Testis (tissue), 2 donors: ENCODE measurements at regions not wholly inside any gene's neighbourhood (a gene's known extent, or its start where the extent isn't known, plus 50 kb on each side); places are given as distances from the start of the nearest gene placed in this dataset.

Experiments used
- CTCF ChIP-seq, 3 experiments: fragments of 450-650 bp in 2 of 3; fragments of 200-600 bp in 1 of 3; sonication (generic) in 1 of 3; IDR thresholded peaks; one replicate each; pipeline ENCODE4 v1.5.1; 2016 to 2019; ENCODE audit warnings: antibody characterized with exemption in 3 of 3, mild to moderate bottlenecking in 2 of 3, moderate library complexity in 1 of 3
- POLR2A ChIP-seq: fragments of 450-650 bp; IDR thresholded peaks from one replicate; pipeline ENCODE4 v1.6.1; 2017; ENCODE audit warnings: antibody characterized with exemption, mild to moderate bottlenecking, moderate library complexity

GRCh38 chr16:51041546-51041945 is 109.5 kb downstream of the SALL1 start:
- TF ChIP-seq POLR2A, result no peak
- TF ChIP-seq CTCF (IDR thresholded peaks at IDR 0.05), result no peak
